ENCODE measurements at regions not wholly inside any gene's neighbourhood (a gene's known extent, or its start where the extent isn't known, plus 50 kb on each side); places are given as distances from the start of the nearest gene placed in this dataset.

GRCh38 chr5:15261269-15261995, 238.5 kb upstream of the FBXL7 start:
- DNase-seq (ENCODE audit: low spot score): no peak

- no peak for DNase-seq (ENCODE audit: low spot score)
These were observed 239.4 kb upstream of the FBXL7 start for GRCh38 chr5:15260356-15261268.

GRCh38 chr5:15256485-15256884, 243.5 kb upstream of the FBXL7 start:
- no peak for DNase-seq (ENCODE audit: low spot score)

- DNase-seq (ENCODE audit: low spot score): no peak
These were observed 244.4 kb upstream of the FBXL7 start for GRCh38 chr5:15255576-15255975.

GRCh38 chr5:15254607-15255006, 245.4 kb upstream of the FBXL7 start:
- no peak for DNase-seq (ENCODE audit: low spot score)

- no peak for DNase-seq (ENCODE audit: low spot score)
These were observed 247.6 kb upstream of the FBXL7 start for GRCh38 chr5:15252331-15252730.

GRCh38 chr5:15249152-15249551, 250.8 kb upstream of the FBXL7 start:
- peak; percentile 27 for DNase-seq (ENCODE audit: low spot score)

- DNase-seq (ENCODE audit: low spot score): no peak
These were observed 251.2 kb upstream of the FBXL7 start for GRCh38 chr5:15248731-15249130.

- no peak for DNase-seq (ENCODE audit: low spot score)
These were observed 254.1 kb upstream of the FBXL7 start for GRCh38 chr5:15245913-15246312.

GRCh38 chr5:15243301-15244020, 256.5 kb upstream of the FBXL7 start:
- DNase-seq (ENCODE audit: low spot score): no peak

- no peak for DNase-seq (ENCODE audit: low spot score)
These were observed 258.7 kb upstream of the FBXL7 start for GRCh38 chr5:15241216-15241821.

- DNase-seq (ENCODE audit: low spot score): no peak
These were observed 262.0 kb upstream of the FBXL7 start for GRCh38 chr5:15238006-15238405.

- DNase-seq (ENCODE audit: low spot score): no peak
These were observed 263.0 kb upstream of the FBXL7 start for GRCh38 chr5:15236911-15237508.

GRCh38 chr5:15234911-15235310, 265.1 kb upstream of the FBXL7 start:
- no peak for DNase-seq (ENCODE audit: low spot score)

GRCh38 chr5:15234366-15234765, 265.6 kb upstream of the FBXL7 start:
- DNase-seq (ENCODE audit: low spot score): no peak

GRCh38 chr5:15233566-15233965, 266.4 kb upstream of the FBXL7 start:
- DNase-seq (ENCODE audit: low spot score): no peak

GRCh38 chr5:15222156-15222555, 277.8 kb upstream of the FBXL7 start:
- DNase-seq (ENCODE audit: low spot score): no peak

GRCh38 chr5:15220642-15221173, 279.3 kb upstream of the FBXL7 start:
- DNase-seq (ENCODE audit: low spot score): no peak

GRCh38 chr5:15215056-15215455, 284.9 kb upstream of the FBXL7 start:
- DNase-seq (ENCODE audit: low spot score): no peak

- DNase-seq (ENCODE audit: low spot score): no peak
These were observed 286.0 kb upstream of the FBXL7 start for GRCh38 chr5:15214010-15214409.

- DNase-seq (ENCODE audit: low spot score): no peak
These were observed 290.8 kb upstream of the FBXL7 start for GRCh38 chr5:15209053-15209762.
